ENCODE measurements at regions not wholly inside any gene's neighbourhood (a gene's known extent, or its start where the extent isn't known, plus 50 kb on each side); places are given as distances from the start of the nearest gene placed in this dataset.

- DNase-seq (ENCODE audit: low read depth): no peak
- H3K4me3 ChIP-seq (ENCODE audit: low read depth, low read length): no peak overlapping the region
- TF ChIP-seq CTCF (IDR thresholded peaks at IDR 0.05; ENCODE audit: insufficient read depth, low read length): no peak
Measured at GRCh38 chr2:207224381-207224780, 58.6 kb upstream of the KLF7 start.

- no peak for TF ChIP-seq CTCF (IDR thresholded peaks at IDR 0.05; ENCODE audit: insufficient read depth, low read length)
- no peak overlapping the region for H3K4me3 ChIP-seq (ENCODE audit: low read depth, low read length)
- no peak for DNase-seq (ENCODE audit: low read depth)
Measured at GRCh38 chr2:207224791-207225482, 59.2 kb upstream of the KLF7 start.

- DNase-seq (ENCODE audit: low read depth): no peak
- no peak overlapping the region for H3K4me3 ChIP-seq (ENCODE audit: low read depth, low read length)
- TF ChIP-seq CTCF (IDR thresholded peaks at IDR 0.05; ENCODE audit: insufficient read depth, low read length): no peak
Measured at GRCh38 chr2:207225773-207226172, 60.0 kb upstream of the KLF7 start.

- no peak overlapping the region for H3K4me3 ChIP-seq (ENCODE audit: low read depth, low read length)
- DNase-seq (ENCODE audit: low read depth): no peak
- no peak for TF ChIP-seq CTCF (IDR thresholded peaks at IDR 0.05; ENCODE audit: insufficient read depth, low read length)
Measured at GRCh38 chr2:207226243-207226642, 60.5 kb upstream of the KLF7 start.

- TF ChIP-seq CTCF (IDR thresholded peaks at IDR 0.05; ENCODE audit: insufficient read depth, low read length): no peak
- DNase-seq (ENCODE audit: low read depth): no peak
- no peak overlapping the region for H3K4me3 ChIP-seq (ENCODE audit: low read depth, low read length)
Measured at GRCh38 chr2:207226671-207227061, 60.9 kb upstream of the KLF7 start.

GRCh38 chr2:207227062-207227748 is 61.5 kb upstream of the KLF7 start:
- DNase-seq (ENCODE audit: low read depth): no peak
- H3K4me3 ChIP-seq (ENCODE audit: low read depth, low read length): no peak overlapping the region
- no peak for TF ChIP-seq CTCF (IDR thresholded peaks at IDR 0.05; ENCODE audit: insufficient read depth, low read length)
